Hepatocyte (in vitro differentiated cells): ENCODE measurements at regions not wholly inside any gene's neighbourhood (a gene's known extent, or its start where the extent isn't known, plus 50 kb on each side); places are given as distances from the start of the nearest gene placed in this dataset.

Experiments used
- CTCF ChIP-seq: fragments of 200-600 bp; sonication (generic); IDR thresholded peaks from 2 replicates; pipeline ENCODE4 v1.5.1; 2016; ENCODE audit warnings: antibody characterized with exemption, mild to moderate bottlenecking; ENCODE audit not compliant: poor library complexity
- EZH2 ChIP-seq: fragments of 200-600 bp; sonication (generic); IDR thresholded peaks from 2 replicates; pipeline ENCODE4 v1.6.1; 2016; ENCODE audit warnings: antibody characterized with exemption, mild to moderate bottlenecking, borderline replicate concordance

DNA sequence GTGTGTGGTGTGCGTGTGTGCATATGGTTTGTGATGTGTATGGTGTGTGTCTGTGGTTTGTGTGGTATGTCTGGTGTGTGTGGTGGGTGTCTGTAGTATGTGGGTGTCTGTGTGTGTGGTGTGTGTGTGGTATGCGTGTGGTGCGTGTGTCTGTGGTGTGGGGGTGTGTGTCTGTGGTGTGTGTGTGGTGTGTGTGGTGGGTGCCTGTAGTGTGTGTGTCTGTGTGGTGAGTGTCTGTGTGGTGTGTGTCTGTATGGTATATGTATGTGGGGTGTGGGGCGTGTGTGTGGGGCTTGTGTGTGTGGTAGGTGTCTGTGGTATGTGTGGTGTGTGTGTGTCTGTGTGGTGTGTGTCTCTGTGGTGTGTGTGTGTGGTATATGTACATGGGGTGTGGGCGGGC is 300.7 kb downstream of the TEX29 start:
- no peak for TF ChIP-seq CTCF
- TF ChIP-seq EZH2 = no peak
